IPS-NIHi7 (cell line): ENCODE measurements at regions not wholly inside any gene's neighbourhood (a gene's known extent, or its start where the extent isn't known, plus 50 kb on each side); places are given as distances from the start of the nearest gene placed in this dataset.

Experiments used
- DNase-seq: peaks from one replicate; pipeline ENCODE4 v3.0.0; 2012; ENCODE audit warnings: mixed read lengths; ENCODE audit errors: extremely low spot score

DNA sequence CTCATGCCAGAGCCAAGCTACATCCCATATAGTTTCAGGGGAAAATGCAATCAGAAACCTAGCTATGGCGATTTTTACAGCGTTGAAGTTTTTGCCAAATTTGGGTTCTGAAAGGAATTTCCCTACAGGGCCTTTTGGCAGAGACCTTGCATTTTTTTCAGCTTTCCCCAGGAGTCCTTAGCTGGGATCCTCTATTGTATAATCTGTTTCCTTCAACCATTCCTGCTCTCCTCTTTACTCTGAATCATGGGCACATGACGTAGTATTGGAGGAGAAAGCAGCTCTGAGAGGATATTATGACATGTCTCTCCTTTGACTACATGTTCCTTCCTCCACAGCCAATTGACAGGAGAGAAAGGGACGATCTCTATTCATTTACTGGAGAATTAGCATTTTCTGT, 118.5 kb upstream of the ERCC6L2 start:
- no peak for DNase-seq

DNA sequence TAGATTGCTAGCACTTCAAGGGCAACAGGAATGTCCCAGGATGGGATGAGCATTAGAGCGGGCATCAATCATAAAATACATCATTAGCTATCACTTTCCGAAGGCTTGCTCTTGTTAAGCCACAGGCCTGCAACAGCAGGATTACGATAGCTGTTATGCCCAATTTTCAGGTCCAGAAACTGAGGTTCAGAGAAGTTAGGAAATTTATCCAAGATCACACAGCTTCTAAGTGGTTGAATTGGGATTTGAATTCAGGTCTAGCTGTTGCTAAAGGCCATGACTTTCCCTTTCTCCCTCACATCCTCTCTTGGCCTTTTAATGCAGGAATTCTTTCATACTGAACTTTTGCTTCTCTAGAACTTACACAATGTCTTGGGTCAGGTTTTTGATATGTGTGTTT, 119.4 kb upstream of the ERCC6L2 start:
- DNase-seq = no peak

DNA sequence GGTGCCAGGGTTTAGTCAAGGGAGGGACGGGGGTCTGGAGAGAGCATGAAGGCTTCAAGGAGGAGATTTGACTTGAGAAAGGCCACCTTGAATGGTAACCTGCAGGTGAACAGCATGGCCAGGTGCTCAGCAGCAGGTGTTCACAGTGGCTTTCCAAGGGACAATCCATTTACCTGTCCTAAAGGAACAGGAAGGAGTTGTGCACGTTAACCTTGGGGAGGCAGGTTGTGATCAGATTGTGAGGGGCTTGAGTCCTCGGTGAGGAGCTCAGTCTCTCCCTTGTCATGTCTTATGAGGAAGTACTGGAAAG, 120.1 kb upstream of the ERCC6L2 start:
- no peak for DNase-seq

DNA sequence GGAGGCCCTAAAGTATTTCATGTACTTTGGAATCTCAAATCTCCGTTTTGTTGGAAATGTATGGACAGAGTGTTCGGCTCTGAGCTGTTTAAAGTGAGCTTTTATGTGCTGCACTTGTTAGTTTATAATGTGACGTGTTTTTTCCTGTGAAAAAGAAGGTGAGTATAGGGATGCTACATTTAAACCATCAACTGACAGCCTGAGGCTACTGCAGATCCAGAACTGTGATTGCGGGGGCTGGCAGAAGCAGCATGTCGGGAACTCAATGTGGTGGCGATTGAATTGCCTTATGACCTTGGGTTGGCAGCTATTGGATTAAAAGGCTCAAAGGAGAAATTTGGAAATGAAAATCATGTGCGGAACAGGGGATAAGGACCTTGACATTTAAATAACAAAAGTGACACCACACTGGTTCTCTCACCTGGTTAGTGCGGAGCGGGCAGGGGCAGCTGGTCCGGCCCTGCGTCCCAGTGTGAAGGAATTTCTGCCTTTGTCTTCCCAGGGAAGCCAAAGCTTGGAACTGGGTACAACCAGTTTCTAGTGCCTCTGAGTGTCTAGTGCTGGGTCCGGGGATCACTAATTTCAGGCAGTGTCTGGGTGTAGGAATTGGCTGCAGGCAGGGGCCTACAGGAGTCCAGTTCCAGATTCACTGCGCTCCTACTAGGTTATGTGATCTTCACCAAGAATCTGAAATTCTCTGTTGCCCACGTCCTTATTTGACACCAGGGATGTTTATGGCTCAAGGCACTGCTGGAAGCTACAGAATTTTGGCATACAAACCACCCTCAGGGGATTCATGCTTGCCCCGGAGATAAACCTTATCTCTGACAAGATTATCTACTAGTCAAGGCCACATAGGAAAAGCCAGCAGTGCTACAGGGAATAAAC, 120.7 kb upstream of the ERCC6L2 start:
- DNase-seq = peak; percentile 66

DNA sequence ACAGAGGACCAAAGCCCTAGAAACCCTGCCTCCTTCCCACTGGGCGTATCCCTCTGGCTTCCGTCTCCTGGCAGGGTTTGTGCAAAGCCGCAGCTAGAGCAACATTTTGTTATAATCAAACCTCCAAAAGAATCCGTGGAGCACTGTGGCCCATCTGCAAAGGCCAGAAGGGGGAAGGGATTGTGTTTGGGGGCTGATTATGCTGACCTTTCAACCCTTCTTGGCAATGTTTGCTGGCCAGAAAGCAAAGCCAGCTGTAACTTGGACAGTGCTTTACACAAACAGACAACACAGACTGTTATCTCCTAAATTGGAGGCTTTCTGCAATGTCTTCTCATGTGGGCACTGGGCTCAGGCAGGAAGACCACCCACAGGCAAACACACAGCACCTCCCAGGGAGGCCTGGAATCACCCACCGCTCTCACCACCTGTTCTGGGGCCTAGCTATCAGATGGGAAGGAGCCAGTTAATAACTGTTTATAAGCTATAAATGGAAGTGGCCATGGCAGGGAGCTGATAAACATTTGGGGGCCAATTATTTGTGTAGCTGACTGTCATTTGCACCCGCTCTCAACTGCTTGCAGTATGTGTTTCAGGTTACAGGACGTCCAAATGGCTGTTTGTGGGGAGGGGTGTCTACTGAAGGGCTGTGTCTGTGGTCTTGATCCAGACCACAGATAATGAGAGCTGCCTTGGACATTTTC, 121.6 kb upstream of the ERCC6L2 start:
- no peak for DNase-seq

DNA sequence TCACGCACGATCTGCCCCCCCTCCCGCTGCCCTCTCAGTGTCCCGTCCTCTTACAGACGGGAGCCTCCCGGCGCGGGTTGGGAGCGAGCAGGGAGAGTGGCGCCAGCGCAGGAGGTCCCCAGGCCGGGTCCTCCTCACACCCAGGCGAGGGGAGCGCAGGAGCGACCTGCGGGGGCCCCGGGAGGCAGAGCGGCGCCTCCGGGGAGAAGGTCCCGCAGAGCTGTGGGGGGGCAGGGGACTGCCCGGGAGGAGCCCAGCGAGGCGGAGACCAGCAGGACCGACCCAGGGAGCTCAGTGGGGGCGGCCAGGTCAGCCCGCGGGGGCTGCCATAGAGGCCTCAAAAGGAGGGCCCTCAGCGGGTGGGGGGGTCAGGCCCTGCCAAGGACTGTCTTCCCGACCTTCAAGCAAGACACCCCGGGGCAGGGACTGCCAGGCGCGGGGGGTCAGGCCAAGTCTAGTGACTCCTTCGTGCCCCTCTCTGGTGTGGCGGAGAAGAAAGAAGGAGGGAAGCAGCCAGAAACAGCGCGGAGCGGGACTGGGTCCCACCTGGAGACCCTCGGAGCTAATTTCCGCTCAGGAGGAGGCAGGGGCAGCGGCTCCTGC, 123.3 kb upstream of the ERCC6L2 start:
- no peak for DNase-seq

DNA sequence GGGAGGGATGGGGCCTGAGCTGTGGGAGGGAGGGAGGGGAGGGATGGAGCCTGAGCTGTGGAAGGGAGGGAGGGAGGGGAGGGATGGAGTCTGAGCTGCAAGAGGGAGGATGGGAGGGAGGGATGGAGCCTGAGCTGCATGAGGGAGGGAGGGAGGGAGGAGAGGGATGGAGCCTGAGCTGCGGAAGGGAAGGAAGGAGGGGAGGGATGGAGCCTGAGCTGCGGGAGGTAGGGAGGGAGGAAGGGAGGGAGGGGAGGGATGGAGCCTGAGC, 124.0 kb upstream of the ERCC6L2 start:
- no peak for DNase-seq

DNA sequence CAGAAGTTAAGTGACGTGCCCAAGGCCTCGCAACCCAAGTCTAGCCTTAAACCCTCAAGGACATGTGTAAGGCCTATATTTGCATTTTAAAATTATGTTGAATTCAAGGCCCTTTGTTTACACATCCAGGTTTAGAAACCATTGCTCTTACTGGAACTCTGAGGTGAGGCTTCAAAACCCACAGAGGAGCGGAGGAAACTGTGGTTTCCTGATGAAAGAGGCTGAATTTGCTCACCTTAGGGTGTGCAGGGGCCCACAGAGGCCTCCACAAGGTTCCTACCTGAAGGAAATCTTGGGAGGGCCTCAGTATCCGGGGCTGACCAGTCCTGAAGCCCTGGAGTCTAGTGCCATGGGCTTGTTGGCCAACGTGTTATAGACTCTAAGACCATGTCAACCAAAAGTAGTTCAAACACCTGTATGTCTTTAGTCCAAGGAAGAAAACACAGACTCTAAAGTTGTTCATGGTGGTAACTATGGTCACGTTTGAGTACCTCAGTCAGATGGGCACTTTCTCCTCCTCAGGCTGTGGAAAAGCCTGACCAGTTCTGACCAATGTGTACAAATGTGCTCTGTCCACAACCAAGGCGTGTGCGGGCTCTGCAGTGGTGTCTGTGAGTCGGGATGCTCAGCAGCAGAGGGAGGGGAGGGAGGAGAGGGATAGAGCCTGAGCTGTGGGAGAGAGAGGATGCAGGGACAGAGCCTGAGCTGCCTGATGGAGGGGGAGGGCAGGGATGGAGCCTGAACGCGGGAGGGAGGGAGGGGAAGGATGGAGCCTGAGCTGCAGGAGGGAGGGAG, 124.6 kb upstream of the ERCC6L2 start:
- no peak for DNase-seq

DNA sequence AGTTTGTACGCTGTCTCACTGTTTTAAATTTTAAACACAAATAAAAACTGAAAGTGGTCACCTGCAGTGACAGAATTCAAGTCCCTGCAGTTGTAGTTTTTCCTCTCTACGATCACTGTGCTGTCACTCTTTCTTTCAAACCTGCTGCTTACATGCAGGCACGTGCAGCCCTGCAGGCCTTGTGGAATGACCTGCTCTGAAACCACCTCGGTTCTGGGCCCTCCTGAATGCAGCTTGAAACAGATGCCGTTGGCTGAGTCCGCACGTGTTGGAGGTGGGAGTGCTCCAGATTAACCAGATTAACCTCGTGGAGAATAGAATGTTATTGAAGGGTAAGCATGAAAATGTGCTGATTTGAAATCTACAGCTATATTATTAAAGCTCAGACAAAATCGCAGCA, 126.0 kb upstream of the ERCC6L2 start:
- DNase-seq = no peak

DNA sequence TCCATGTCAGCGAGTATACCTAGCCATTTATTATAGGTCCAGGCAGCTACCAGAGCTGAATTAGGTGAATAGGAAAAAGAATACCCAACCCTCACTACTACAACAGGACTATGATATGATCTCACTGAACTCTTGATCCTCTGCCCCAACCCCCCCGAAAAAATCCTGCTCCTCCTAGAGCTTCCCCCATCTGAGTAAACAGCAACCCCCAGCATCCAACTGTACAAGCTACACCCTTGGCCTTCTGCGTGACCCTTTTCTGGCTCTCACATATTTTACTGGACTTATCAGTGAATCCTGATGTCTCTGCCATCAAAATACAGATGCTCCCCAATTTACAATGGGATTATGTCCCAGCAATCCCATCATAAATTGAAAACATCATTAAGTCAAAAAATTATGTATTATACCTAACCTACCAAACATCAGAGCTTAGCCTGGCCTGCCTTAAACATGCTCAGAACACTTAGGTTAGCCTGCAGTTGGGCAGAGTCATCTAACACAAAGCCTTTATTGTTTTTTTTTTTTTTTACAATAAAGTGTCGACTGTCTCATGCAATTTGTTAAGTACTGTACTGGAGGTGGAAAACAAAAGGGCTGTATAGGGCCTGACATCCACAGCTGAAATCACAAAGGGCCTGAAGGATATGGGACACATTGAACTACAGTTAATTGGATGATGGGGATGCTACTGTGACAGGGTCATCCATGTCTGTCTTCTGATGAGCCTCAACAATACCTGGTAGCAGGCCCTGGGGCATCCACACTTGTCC, 128.9 kb upstream of the ERCC6L2 start:
- no peak for DNase-seq

DNA sequence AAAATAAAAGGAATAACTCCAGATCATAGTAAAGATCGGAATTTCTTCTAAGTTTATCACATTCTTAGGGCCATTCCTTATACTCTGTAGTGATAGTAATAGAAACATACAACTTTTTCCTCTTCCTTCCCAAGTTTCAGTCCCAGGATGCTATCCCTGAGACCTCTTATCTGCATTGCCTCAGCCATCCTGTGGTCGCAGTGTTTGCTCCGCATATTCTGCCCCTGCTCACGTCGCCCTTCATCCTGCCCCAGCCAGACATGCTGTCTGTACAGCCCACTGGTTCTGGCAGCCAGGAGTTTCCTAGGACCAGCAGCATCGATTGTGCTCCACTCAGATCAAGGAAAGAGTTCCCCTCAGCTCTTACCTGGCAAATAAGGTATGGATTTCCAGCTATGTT, 132.7 kb upstream of the ERCC6L2 start:
- no peak for DNase-seq

DNA sequence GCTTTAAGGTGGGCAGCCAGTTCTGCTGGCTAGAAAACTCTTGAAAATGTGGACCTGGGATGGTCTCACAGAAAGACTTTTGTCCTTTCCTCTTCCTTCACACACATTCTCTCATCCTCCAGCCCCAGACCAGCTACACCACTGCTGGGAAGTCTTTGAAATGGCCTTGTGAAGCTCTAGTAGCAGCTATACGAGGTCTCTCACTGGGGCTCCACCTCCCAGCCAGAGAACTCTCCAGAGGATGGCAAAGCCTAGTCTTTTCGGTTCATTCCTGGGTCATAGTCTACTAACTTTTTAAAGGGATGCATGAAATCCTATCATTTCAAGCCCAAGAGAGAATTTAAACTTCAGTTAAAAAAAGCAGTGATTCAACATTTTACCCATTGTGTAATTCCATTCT, 133.9 kb upstream of the ERCC6L2 start:
- DNase-seq = no peak

DNA sequence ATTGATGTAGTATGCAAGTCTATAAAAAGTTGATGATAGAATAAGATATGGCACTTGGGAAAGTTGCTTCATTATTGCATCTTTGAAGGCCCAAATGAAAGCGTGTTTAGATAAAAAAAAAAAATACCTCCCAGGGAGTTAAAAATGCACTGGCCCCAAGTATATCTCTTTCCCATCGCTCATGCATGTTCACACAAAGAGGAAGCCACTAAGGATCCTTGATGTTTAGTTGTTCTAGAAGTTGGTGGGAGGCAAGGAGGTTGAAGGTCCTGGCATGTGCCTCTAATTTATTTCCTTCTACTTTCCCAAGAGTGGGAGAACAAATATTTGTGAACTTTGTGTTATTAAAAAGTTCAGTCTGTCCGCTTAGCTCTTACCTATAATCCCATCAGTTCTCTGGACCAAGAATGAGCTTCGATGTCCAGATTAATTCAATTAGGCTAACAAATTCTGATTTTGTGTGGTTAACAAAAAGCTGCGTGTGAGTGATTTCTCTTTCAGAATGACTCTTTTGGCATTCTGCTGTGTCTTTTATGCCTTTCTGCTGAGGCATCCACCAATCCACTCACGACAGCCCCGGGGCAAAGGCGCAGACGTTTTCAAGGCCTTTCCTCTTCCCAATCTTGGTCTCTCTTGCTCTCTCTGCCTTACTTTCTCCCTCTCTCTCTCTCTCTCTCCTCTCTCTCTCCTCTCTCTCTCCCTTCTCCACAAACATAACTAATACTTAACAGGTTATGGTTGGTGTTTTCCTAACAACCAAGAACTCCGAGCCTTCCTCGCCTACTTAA, 135.1 kb upstream of the ERCC6L2 start:
- no peak for DNase-seq

DNA sequence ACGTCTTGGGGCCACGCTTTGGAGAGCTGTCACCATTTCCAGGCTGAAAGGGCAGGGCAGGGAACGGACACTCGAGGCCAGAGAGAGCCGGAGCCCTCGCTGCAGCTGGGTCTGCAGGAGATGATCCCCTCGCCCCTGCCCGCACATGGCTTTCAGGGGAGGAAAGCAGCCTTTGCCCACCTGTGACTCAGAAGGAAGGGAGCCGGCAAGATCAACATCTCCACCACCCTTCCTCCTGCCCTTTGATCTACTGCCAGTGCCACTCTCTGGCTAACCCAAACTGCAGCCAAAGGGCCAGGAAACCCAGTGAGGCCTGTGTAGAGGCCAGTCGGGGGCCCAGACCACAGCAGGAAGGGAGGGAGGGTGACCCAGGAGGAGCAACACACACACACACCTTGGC, 137.1 kb upstream of the ERCC6L2 start:
- no peak for DNase-seq

DNA sequence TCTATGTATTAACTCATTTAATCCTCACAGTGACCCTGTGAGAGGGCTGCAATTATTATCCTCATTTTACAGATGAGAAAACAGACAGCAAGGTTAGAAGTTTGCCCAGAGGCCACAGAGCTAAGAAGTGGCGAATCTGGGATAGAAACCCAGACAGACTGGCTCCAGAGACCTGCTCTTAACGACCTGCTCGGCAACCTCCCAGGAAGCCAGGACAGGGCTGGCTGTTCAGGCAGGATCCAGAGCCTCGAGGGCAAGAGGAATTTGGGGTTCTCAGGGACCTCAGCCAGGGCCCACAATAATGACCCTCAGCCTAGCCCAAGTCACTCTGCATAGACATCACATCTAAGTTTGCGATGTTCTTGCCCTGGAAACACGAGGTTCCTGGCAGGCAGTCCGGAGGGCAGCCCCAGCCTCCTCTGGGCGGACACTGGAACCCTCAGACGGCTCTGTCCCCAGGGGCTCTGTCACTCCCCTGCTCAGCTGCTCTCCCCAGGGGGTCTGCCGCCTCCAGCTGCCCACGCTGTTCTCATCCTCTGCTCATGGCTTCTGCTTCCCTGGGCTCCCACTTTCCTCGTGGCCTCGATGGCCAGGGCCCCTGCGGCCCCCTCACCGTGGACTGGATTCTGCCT, 138.5 kb upstream of the ERCC6L2 start:
- no peak for DNase-seq

DNA sequence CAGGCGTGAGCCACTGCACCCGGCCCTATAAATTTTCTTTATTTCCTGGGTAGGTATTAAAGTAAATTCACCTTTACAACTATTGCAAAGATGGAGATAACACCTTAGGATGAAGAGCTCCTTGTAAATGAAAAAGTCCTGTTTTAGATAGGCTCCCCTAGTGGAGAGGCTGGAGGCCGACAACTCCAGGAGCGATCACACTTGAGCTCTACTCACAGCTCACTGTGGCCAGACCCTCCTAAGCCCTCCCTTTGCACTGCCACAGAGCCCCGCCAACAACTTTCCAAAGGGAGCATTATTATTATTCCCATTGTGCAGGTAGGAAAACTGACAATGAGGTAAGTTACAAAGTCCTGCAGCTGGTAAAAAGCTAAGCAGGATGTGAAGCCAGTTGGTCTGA, 139.1 kb upstream of the ERCC6L2 start:
- DNase-seq = peak; percentile 55

DNA sequence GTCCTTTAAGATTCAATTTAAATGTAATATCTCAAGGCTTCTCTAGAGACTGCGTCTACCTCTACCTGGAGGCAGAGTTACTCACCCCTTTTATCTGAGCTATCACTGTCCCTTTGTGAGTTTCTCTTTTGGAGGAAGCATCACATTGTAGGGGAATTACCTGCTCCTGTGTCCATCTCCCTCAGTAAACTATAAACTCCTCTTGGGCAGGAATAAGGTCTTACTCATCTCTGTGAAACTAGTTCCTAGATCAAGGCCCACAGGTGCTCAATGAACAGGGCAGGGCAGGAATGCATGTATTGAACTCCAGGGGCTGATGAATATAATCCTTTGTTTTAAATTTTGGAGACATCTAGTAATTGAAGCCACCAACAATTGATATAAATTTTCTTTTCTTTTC, 139.8 kb upstream of the ERCC6L2 start:
- DNase-seq = no peak

DNA sequence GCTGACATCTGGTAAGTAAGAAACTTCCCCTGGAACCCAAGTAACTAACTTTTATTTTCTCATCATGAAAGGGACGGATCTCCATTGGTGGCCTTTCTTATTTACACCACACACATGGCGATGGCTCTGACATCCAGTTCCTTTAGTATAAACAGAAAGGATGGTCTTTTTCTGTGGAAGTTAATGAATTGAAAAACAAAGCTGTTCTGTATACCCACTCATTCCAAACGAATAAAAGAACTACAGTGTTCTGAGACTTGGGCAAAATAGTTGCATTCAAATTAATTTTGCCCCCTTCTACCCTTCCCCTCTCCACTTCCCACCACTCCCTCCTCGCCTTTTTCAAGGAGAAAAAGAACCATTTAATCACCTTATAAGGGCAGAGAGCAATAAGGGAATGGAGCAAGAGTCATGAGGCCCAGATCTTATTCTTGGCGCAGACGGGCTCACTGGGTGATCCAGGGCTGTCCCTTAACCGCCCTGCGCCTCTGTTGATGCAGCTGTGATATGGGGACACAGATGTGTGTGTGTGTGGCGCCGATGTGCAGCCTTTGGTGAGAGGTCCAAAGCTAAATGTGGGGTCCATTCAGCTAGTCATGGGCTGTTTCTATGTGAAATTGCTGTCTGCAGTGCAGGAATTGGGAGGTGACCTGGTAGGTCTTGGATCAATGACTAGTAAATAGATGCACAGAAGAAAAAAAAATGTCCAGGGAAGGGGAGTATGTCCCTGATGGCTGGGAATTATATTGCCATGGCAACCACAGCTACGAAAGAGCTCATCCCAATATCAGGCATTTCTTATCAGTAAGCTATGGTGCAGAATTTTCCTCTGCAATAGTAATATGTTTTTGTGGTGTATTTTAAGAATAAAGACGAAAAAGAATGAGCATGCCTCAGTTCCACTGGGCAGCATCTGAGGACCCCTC, 141.5 kb upstream of the ERCC6L2 start:
- no peak for DNase-seq
